H9 (cell line): ENCODE measurements at regions not wholly inside any gene's neighbourhood (a gene's known extent, or its start where the extent isn't known, plus 50 kb on each side); places are given as distances from the start of the nearest gene placed in this dataset.

ENCODE experiments used
- DNase-seq: peaks from one replicate; pipeline ENCODE4 v3.0.0-alpha.2; 2017
- H2AFZ ChIP-seq: one replicate; pipeline ENCODE4 v1.6.1; 2013; ENCODE audit warnings: mild to moderate bottlenecking, low read length, control low read depth, moderate library complexity
- H2AK5ac ChIP-seq: 2 replicates; pipeline ENCODE4 v1.6.1; 2013; ENCODE audit warnings: low read length, control low read depth, mixed read lengths; ENCODE audit not compliant: insufficient read length
- H2BK120ac ChIP-seq: one replicate; pipeline ENCODE4 v1.6.1; 2013; ENCODE audit warnings: low read depth, mild to moderate bottlenecking, low read length, control low read depth, inconsistent platforms; ENCODE audit not compliant: poor library complexity, severe bottlenecking
- H2BK12ac ChIP-seq: 2 replicates; pipeline ENCODE4 v1.6.1; 2013; ENCODE audit warnings: low read length, control low read depth, mixed read lengths, low read depth; ENCODE audit not compliant: insufficient read length
- H2BK15ac ChIP-seq: 2 replicates; pipeline ENCODE4 v1.6.1; 2013; ENCODE audit warnings: low read depth, low read length, control low read depth
- H2BK20ac ChIP-seq: one replicate; pipeline ENCODE4 v1.6.1; 2013; ENCODE audit warnings: low read depth, mild to moderate bottlenecking, low read length, control low read depth, inconsistent platforms; ENCODE audit not compliant: poor library complexity, severe bottlenecking
- H2BK5ac ChIP-seq: 2 replicates; pipeline ENCODE4 v1.6.1; 2013; ENCODE audit warnings: low read length, control low read depth, mixed read lengths; ENCODE audit not compliant: insufficient read length
- H3K14ac ChIP-seq: 2 replicates; pipeline ENCODE4 v1.6.1; 2013; ENCODE audit warnings: low read length, control low read depth; ENCODE audit not compliant: insufficient read depth
- H3K18ac ChIP-seq: 2 replicates; pipeline ENCODE4 v1.6.1; 2013; ENCODE audit warnings: low read depth, mild to moderate bottlenecking, mixed read lengths, low read length, control low read depth; ENCODE audit not compliant: insufficient read length
- H3K23ac ChIP-seq: 2 replicates; pipeline ENCODE4 v1.6.1; 2013; ENCODE audit warnings: low read length, control low read depth, mixed read lengths, low read depth; ENCODE audit not compliant: insufficient read length
- H3K23me2 ChIP-seq: 2 replicates; pipeline ENCODE4 v1.6.1; 2013; ENCODE audit warnings: low read depth, mild to moderate bottlenecking, mixed read lengths, low read length, control low read depth; ENCODE audit not compliant: insufficient read length, poor library complexity, severe bottlenecking
- H3K27ac ChIP-seq: 2 replicates; pipeline ENCODE4 v1.5.1; 2013; ENCODE audit warnings: low read length, control low read depth, mixed read lengths, low read depth; ENCODE audit not compliant: insufficient read length
- H3K27me3 ChIP-seq: 2 replicates; pipeline ENCODE4 v1.6.1; 2013; ENCODE audit warnings: low read length, control low read depth, inconsistent platforms; ENCODE audit not compliant: insufficient read depth
- H3K4ac ChIP-seq: 2 replicates; pipeline ENCODE4 v1.6.1; 2013; ENCODE audit warnings: low read depth, mild to moderate bottlenecking, control low read depth, inconsistent platforms, low read length, moderate library complexity
- H3K4me1 ChIP-seq: 2 replicates; pipeline ENCODE4 v1.6.1; 2013; ENCODE audit warnings: low read length, control low read depth, inconsistent platforms; ENCODE audit not compliant: insufficient read depth
- H3K4me2 ChIP-seq: 2 replicates; pipeline ENCODE4 v1.6.1; 2013; ENCODE audit warnings: low read length, control low read depth, mixed read lengths; ENCODE audit not compliant: insufficient read length, insufficient read depth
- H3K56ac ChIP-seq: 2 replicates; pipeline ENCODE4 v1.6.1; 2013; ENCODE audit warnings: low read depth, mild to moderate bottlenecking, mixed read lengths, low read length, control low read depth; ENCODE audit not compliant: insufficient read length
- H3K79me1 ChIP-seq: 2 replicates; pipeline ENCODE4 v1.6.1; 2013; ENCODE audit warnings: low read depth, mild to moderate bottlenecking, moderate library complexity, low read length, control low read depth, inconsistent platforms; ENCODE audit not compliant: insufficient read depth, poor library complexity, severe bottlenecking
- H3K79me2 ChIP-seq: 2 replicates; pipeline ENCODE4 v1.6.1; 2013; ENCODE audit warnings: low read length, control low read depth, inconsistent platforms; ENCODE audit not compliant: insufficient read depth
- H3K9ac ChIP-seq: 2 replicates; pipeline ENCODE4 v1.6.1; 2013; ENCODE audit warnings: low read length, control low read depth, mixed read lengths; ENCODE audit not compliant: insufficient read length; ENCODE audit errors: extremely low read depth
- H3K9me3 ChIP-seq: one replicate; pipeline ENCODE4 v1.6.1; 2013; ENCODE audit warnings: low read depth, low read length, inconsistent platforms; ENCODE audit not compliant: control insufficient read depth
- H3T11ph ChIP-seq: one replicate; pipeline ENCODE4 v1.6.1; 2013; ENCODE audit warnings: mild to moderate bottlenecking, low read length, control low read depth, inconsistent platforms
- H4K20me1 ChIP-seq: one replicate; pipeline ENCODE4 v1.6.1; 2013; ENCODE audit not compliant: control insufficient read depth, insufficient read length, insufficient read depth
- H4K5ac ChIP-seq: 2 replicates; pipeline ENCODE4 v1.6.1; 2013; ENCODE audit warnings: low read depth, mild to moderate bottlenecking, mixed read lengths, low read length, control low read depth; ENCODE audit not compliant: insufficient read length
- H4K8ac ChIP-seq: replicated peaks from 2 replicates; pipeline ENCODE4 v1.6.1; 2013; ENCODE audit warnings: low read length, control low read depth, mixed read lengths, low read depth; ENCODE audit not compliant: insufficient read length
- H4K91ac ChIP-seq: 2 replicates; pipeline ENCODE4 v1.6.1; 2013; ENCODE audit warnings: low read depth, mild to moderate bottlenecking, moderate library complexity, mixed read lengths, low read length, control low read depth; ENCODE audit not compliant: insufficient read length
- H3K27ac Mint-ChIP-seq, 3 experiments: 2 replicates in 2 of 3; 3 replicates in 1 of 3; pipeline ENCODE4 v1.8.0; 2020 to 2021; ENCODE audit warnings: mixed read lengths in 3 of 3, mild to moderate bottlenecking in 1 of 3, moderate library complexity in 1 of 3
- H3K27me3 Mint-ChIP-seq: 2 replicates; pipeline ENCODE4 v1.8.0; 2021; ENCODE audit warnings: low read depth, mild to moderate bottlenecking, moderate library complexity, mixed read lengths
- H3K36me3 Mint-ChIP-seq, 3 experiments: 2 replicates in 2 of 3; 3 replicates in 1 of 3; pipeline ENCODE4 v1.8.0; 2020 to 2021; ENCODE audit warnings: low read depth in 3 of 3, mixed read lengths in 3 of 3; ENCODE audit not compliant: insufficient read depth in 1 of 3
- H3K4me1 Mint-ChIP-seq, 2 experiments: 2 replicates each; pipeline ENCODE4 v1.8.0; 2020; ENCODE audit warnings: mixed read lengths in 2 of 2
- H3K4me3 Mint-ChIP-seq, 2 experiments: 2 replicates in 1 of 2; 3 replicates in 1 of 2; pipeline ENCODE4 v1.8.0; 2020 to 2021; ENCODE audit warnings: mild to moderate bottlenecking in 2 of 2, mixed read lengths in 2 of 2, moderate library complexity in 1 of 2
- H3K9me3 Mint-ChIP-seq, 2 experiments: 2 replicates in 1 of 2; 3 replicates in 1 of 2; pipeline ENCODE4 v1.8.0; 2020; ENCODE audit warnings: mild to moderate bottlenecking in 2 of 2, mixed read lengths in 2 of 2, moderate library complexity in 1 of 2
- WGBS: extraction: QIAGEN DNeasy Blood & Tissue Kit; methylation state at CpG from one replicate; pipeline ENCODE4 v1.1.7; 2013; ENCODE audit warnings: missing lambda C conversion rate, low lambda C conversion rate, mixed read lengths; ENCODE audit not compliant: insufficient read length; ENCODE audit errors: extremely low coverage; 5-methylcytosine and 5-hydroxymethylcytosine counted together
- TF ChIP-seq, protein P1 (sequence below): fragments of 200-600 bp; sonication (generic); conservative IDR thresholded peaks from 3 replicates; pipeline ENCODE4 v1.8.0; 2021; ENCODE audit warnings: antibody characterized with exemption, mild to moderate bottlenecking

DNA sequence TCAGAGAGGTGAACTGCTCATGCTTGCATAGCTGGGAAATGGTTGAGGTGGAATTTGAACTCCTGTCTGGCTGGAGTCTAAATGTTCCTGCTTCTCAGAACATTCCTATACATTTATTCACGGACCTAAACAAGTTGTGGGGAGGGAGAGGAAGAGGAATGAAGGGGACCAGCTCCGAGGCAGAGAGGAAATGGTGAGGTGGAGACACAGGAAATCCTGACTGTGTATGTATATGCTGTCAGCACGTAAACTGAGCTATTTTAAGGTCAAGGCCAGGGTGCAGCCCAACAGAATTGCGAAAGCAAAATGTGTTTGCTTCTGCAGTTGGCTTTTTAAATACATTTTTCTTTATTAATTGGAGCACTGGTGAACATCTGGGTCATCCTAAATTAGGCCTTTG lies 74.1 kb upstream of the POMGNT2 start:
- Histone ChIP-seq H3K27ac (no peak overlapping the region), H3K9ac (no peak overlapping the region), H2AK5ac (no peak overlapping the region), H2AFZ (no peak overlapping the region), H3K23me2 (no peaks in the 10 kb centered on the region), H3K9me3 (no peaks in the 10 kb centered on the region), H3K79me1 (no peaks in the 10 kb centered on the region), H4K8ac (no peak overlapping the region), H2BK120ac (no peak overlapping the region), H3T11ph (no peak overlapping the region), H3K4ac (no peak overlapping the region), H2BK12ac (no peak overlapping the region), H3K4me1 (peaks cover 2% of the 10 kb centered on the region; the same call in 1 of the 2 replicates), H4K20me1 (no peaks in the 10 kb centered on the region), H3K23ac (no peak overlapping the region), H3K4me2 (no peak overlapping the region), H4K5ac (no peak overlapping the region), H2BK15ac (no peak overlapping the region), H3K56ac (no peak overlapping the region), H3K27me3 (no peaks in the 10 kb centered on the region), H3K18ac (no peak overlapping the region), H3K14ac (no peak overlapping the region), H3K79me2 (no peaks in the 10 kb centered on the region), H4K91ac (no peak overlapping the region), H2BK5ac (no peak overlapping the region), H2BK20ac (no peak overlapping the region)
- H3K36me3 Mint-ChIP-seq = no peaks in the 10 kb centered on the region
- DNase-seq = no peak
- H3K27me3 Mint-ChIP-seq = peaks cover 2% of the 10 kb centered on the region; the same call in 1 of the 2 replicates
- TF ChIP-seq, protein P1, sequence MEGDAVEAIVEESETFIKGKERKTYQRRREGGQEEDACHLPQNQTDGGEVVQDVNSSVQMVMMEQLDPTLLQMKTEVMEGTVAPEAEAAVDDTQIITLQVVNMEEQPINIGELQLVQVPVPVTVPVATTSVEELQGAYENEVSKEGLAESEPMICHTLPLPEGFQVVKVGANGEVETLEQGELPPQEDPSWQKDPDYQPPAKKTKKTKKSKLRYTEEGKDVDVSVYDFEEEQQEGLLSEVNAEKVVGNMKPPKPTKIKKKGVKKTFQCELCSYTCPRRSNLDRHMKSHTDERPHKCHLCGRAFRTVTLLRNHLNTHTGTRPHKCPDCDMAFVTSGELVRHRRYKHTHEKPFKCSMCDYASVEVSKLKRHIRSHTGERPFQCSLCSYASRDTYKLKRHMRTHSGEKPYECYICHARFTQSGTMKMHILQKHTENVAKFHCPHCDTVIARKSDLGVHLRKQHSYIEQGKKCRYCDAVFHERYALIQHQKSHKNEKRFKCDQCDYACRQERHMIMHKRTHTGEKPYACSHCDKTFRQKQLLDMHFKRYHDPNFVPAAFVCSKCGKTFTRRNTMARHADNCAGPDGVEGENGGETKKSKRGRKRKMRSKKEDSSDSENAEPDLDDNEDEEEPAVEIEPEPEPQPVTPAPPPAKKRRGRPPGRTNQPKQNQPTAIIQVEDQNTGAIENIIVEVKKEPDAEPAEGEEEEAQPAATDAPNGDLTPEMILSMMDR = no peak
- WGBS = no CpG with 5 or more reads among the region's 4 CpGs
- H3K4me3 Mint-ChIP-seq = no peak overlapping the region
- H3K9me3 Mint-ChIP-seq = no peaks in the 10 kb centered on the region
- no peak overlapping the region; a peak in 1 of 7 replicates for H3K27ac Mint-ChIP-seq
- H3K4me1 Mint-ChIP-seq = peaks cover 0 to 3% of the 10 kb centered on the region in 2 experiments; a peak in 2 of 4 replicates
